ENCODE measurements at regions not wholly inside any gene's neighbourhood (a gene's known extent, or its start where the extent isn't known, plus 50 kb on each side); places are given as distances from the start of the nearest gene placed in this dataset.

DNA sequence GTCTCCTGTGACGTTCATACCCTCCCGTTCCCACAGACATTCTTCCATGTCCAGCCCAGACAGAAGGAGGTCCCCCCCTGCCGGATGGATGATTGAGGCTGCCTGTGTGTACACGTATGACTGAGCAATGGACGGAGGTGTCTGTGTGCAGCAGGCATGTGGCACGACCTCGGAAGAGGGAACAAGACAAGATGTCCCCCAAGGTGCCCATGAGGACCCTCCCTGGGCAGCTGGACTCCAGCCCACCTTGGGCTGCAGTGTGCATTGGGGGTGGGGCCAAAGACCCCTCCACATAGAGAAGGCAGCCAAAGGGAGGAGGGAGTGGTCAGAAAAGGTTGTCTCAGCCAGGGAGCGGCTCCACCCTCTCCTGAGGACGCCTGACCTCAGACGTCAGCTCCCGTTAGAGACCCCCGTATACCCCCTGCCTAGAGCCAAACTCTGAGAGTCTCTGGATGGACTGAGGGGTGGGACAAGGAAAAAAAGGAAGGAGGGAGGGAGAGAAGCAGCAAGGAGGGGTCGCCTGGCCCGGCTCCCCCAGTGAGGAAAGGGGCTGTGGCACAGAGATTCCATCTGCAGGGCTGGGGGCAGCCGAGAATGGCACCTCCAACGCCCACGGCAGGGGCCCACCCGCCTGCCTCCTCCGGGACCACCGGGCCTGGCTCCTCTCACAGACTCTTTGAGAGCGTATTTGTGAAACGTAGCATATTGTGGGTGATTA, 92.9 kb upstream of the BHLHE23 start:
- DNase-seq = no peak

DNA sequence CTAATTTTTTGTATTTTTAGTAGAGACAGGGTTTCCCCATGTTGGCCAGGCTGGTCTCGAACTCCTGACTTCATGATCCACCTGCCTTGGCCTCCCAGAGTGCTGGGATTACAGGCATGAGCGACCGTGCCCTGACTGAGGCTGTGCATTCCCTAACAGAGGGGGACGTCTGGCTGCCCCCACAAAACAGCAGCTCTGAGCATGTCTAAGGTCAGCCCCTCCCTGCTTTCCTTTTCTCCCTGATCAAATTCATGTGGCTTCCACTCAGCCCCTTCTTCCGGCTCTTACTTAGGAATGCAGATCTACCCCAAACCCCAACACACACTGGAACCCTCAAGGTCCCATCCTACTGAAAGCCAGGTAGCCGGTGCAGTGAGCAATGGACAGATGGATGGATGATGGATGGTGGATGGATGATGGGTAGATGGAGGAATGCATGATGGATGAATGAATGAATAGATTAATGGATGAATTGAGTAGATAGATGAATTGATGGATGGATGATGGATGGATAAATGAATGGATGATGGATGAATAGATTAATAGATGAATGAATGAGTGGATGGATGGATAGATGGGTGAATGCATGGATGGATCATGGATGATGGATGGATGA, 91.5 kb upstream of the BHLHE23 start:
- no peak for DNase-seq

DNA sequence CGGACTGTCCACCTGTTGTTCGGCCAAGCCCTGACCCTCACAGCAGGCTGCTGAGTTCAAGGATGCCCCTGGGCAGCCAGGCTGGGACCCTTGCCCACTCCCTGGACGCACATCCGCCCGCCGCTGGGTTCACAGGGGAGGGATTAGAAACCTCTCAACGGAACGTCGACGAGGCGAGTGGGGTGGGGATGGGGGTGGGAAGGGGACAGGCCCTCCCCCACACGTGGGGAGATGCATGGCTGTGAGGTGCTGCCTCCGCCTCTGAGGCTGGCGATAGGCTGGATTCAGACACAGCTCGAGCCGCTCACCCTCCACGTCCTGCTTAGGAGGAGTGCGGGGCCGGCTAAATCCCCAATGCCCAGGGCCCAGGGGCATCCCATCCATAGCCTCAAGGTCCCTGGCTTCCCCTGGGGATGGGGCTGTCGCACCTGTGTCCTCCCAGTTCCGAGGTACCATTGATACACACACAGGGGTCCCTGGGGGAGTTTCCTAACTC, 90.6 kb upstream of the BHLHE23 start:
- no peak for DNase-seq

DNA sequence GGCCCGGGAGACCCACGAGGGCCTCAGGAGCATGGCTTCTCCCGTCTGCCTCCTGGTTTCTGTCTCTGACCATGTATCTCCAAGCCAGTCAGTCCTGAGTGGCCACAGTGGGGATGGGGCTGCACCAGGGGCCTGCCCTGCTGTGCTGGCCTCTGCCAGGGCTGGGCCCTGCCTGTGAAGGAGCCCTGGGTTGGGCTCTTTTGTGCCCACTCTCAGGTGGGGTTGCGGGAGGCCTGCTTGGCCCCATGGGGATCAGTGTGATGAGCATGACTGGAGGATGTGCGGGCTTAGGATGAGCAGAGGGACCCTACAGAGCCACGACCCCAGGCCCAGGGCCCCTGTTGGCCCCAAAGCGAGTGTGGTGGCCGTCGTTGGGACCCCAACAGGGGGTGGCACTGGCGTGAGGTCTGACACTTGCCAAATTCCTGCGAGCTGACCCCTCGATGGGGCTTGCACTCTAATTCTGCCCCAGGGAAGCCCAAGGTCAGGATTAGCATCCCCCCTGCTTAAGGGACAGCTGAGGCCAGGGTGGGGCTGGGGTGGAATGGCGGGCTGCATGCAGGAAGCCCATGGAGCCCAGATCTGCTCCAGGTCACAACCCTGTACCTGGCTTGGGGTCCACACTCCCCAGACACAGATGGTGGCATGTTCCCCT, 90.0 kb upstream of the BHLHE23 start:
- DNase-seq = no peak

DNA sequence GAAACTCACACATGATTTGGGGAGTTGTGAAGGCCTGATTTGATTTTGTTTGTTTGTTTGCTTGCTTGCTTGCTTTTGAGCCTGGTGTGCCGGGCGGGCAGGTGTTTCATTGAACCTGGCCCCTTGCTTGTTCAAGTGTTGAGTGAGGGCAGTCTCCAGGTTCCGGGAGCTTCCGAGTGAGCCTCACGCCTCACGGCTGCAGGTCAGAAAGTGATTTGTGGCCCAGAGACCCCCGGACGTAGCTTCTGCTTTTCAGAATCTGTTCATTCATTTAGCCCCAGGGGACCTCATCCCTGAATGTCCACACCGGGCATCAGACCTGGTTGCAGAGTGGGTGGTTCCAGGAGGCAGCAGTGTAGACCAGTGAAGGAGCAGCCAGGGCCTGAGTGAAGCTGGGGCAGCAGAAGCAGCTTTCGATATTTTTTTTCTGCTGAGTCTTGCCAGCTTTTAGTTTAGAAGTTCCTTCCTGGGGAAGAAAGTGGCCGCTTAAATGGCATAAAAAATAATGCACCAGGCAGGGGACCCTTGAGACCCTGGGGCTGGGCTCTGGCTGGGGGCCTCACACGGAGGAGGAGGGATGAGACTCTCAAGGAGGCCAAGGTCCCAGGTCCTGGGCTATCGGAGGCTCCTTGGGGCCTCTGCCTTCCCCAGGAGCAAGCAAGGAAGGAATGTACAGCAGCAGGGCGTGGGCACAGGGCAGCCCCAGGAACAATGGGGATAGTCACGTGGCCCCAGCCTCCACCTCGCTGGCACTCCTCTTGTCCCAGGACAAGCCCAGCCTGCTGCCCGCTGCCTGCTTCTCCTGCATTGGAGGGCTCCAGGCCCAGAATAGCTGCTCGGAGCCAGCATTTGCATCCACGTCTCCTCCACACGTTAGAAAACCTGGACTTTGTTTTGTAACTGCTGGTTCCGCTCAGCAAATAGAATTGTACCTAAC, 89.2 kb upstream of the BHLHE23 start:
- no peak for DNase-seq

DNA sequence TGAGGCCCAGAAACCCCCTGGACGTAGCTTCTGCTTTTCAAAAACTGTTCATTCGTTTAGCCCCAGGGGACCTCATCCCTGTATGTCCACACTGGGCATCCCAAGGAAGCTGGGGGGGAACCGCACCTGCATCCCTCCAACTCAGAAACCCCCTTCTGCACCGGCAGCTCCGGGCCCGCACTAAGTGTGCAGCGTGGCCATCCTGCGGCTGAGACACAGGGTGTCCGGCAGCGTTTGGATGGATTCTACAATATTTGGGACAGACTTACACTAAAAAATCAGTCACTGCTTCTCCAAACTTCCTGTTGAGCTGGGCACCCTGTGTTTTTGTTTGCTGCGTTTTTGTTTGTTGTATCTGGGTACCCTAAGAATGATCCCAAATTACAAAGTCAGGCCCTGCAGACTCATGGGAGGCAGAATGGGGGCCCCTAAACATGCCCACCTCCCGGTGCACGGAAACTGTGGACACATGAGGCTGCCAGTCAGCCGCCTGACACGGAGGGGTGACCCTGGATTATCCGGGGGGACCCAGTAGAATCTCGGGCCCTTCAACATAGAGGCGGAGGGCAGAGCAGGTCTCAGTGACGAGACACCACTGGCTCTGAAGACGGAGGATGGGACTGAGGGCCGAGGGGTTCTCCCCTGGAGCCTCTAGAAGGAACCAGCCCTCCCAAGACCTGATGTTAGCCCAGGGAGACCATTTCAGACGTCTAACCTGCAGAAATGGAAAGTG, 88.2 kb upstream of the BHLHE23 start:
- DNase-seq = no peak

DNA sequence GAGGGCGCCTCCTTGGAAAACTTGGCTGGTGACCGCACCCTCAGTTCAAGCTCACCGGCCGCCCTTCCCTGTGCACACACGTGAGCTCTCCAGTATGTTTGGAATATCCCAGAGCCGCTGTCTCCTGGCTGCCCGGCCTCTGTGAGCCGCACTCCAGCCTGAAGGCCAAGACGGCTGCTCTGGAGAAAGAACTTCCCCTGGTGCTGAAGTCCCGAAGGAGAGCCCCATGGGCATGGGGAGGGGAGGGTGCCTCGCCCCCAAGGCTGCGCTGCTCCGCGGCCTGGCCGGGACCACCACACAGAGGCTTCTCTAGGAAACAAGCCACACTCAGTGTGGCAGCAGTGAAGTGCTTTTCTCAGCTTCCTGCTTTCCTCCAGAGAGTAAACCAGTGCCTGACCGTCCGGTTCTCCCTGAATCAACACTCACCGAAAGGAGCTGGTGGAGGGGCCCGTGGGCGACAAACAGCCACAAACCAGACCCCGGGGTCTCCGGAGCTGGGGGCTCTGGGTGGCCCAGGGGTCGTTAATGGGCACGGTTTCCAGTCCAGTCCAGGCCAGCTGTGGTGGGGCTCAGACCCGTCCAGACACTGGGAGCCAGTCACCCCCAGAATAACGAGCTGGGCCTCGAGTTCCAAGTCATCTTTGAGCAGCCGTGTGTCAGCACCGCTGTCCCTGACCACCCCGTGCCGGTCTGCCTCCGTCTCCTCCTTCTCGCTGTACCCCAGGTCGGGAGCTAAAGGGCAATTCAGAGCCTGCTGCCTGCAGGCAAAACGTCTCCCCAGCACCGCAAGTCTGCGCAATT, 87.4 kb upstream of the BHLHE23 start:
- DNase-seq = no peak

DNA sequence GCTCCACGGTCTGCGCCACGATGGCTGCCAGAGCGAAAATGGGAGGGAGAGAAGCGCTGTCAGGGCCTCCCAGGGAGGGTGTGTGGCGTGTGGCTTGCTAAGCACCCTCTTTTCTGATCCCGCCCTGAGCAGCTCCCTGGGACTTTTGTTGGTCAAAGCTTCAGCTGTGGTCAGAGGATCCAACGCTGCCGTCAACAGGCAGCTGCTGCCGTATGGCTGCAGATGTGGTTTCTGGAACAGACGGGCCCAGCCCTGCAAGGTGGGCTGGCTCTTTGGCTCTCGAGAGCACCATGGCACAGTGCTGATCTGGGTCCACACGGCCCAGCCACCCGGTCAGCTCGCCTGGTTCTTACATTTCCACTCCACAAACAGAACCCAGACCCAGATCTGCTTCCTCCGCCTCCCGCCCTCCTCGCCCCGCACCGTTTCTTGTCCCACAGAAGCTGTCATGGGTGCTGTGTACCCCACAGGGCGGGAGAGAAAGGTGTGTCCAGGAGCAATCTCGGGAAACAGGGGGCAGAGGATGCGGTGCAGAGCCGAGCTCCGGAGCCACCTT, 86.0 kb upstream of the BHLHE23 start:
- no peak for DNase-seq

DNA sequence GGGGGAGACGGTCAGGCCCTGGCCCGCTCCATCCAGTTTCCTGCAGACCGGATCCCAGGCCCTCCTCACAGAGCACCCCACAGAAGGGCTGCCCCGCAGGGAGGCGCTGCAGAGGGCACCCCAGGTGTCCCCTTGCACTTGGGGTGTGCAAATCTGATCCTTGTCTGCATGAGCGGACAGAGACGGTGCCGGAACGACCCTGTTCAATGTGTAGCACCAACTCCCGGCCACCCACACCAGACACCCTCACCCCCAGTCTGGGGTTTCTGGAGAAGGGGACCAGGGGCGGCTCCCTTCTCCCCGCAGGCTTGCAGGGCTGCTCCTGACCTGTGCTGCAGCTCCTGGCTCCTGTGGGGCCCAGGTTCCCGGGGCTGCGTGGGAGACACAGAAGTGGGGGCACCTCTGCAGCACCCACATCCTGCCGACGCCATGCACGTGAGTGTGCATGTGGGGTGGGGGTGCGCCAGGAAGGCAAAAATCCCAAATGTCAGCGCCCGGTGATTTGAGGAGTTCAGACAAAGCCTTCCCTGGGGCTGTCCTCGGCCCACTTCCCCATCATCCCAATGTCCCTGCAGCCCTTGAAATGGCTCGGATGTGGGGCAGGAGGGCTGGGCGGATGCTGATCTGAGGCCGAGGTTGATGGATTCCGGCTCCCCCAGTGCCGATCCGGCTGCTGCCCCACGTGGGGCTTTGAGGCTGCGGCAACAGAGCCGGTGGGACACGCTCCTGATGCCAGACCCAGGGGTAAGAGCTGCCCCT, 85.3 kb upstream of the BHLHE23 start:
- no peak for DNase-seq

DNA sequence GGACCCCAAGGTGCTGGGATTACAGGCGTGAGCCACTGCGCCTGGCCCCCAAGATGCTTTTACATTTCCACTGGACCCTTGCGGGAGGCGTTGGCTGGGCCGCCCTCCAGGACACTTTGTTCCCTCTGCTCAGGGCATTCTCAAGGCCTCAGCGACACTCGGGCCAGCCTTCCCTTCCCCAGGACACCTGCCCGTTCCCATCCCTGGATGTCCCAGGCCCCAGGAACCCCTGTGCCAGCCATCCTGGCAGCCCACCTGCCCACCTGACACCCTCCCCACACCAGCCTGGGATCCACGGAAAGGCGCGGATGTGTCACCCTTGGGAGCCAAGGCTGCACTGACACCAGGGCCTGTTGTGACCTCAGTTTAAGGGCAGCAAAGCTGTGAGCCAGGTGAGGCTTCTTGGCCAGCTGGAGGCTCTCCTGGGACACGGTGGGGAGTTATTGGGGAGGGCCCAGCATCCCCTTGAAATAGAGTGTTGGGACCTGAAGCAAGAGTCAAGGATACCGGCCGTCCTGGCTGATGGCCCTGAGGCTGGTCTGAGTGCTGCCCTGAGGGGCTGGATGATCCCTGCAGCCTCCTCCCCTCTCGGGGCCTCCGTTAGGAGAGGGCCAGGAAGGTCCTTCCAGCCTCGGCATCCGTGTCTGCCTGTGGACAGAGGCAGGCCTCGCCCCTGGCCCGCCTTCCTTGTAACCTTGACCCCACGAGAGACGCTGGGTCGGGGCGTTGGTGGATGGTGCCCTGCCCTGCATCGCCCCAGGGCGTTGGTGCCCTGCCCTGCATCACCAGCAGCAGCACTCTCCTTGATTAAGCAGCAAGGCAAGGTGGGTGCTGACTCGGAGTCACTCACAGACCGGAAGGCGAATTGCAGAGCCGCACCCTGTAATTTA, 84.2 kb upstream of the BHLHE23 start:
- no peak for DNase-seq

DNA sequence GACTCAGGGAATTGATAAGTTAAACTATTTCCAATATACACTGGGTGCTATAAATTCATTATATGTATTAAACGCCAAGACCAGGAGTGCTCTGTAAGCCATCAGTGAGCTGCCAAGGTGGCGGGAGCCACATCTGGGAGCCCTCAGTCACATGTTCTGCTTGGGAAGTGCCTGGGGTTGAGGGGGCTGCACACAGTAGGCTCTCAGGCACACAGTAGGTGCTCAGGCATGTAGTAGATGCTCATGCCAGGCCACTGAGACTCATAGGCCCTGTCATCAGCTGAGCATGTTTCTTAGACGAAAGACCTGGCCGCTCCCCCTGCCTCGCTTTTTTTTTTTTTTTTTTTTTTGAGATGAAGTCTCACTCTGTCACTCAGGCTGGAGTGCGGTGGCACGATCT, 83.3 kb upstream of the BHLHE23 start:
- no peak for DNase-seq

DNA sequence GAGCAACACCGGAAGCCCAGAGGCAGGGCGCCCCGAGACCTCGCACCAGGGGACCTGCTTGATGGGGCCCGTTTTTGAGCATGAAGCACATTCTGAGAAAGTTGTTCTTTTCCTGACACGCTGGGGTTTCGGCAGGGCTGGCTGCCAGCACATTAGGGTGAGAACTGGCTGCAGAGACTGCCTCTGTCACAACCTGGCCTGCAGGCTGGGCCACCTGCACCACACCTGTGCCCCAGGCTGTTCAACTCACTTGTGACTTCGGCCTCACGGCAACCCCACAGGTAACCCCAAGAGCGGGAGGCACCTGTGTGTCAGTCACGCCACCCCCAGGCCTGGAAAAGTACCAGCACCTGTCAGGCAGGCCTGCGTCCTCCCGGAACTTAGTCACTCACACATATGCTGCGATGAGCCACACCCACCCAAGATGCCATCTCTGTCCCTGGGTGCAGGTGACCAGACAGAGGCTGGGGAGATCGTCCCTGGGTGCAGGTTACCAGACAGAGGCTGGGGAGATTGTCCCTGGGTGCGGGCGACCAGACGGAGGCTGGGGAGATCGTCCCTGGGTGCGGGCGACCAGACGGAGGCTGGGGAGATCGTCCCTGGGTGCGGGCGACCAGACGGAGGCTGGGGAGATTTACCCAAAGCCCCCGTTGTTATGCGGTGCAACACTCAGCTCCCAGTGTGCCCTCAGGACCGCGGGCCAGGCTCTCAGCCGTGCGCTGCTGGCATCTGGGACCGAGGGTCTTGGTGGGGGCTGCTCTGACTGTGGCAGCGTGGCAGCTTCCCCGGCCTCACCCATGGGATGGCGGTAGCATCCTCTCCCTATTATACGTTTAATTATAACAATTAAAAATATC, 82.5 kb upstream of the BHLHE23 start:
- no peak for DNase-seq

DNA sequence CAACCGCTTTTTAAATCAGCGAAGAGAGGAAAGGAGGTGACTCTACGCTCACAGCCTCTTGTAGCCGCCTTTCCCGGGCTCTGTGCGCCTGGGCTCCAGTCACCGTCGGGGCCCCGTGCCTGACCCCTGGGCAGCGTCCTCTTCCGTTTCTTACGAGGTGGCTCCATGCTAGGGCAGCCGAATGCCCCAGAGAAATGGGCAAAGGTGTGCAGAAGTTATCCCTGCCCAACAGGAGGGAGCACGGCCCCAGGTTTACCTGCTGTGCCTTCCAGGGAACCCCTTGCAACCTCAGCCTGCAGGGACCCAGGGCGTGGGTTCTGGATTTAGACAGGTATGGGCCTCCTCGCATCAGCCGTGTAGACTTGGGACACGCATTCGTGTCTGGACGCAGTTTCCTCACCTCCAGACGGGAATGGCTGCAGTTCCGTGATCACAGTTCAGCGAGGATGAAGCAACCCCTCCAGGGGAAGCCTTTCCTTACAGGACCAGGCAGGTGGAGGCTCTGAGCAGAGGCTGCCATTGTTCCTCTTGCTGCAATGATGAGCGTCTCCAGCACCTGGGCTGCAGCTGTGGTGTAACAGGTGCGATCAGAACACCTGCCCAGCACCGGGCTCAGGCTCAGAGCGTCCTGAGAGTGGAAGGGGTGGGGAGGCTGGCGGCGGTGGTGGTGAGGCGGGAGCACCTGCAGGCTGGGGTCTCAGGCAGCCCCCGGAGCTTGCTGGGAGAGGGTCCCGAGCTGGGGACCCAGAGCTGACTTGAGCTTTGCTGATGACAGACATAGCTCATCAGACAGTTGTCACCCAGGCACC, 81.3 kb upstream of the BHLHE23 start:
- DNase-seq = no peak

DNA sequence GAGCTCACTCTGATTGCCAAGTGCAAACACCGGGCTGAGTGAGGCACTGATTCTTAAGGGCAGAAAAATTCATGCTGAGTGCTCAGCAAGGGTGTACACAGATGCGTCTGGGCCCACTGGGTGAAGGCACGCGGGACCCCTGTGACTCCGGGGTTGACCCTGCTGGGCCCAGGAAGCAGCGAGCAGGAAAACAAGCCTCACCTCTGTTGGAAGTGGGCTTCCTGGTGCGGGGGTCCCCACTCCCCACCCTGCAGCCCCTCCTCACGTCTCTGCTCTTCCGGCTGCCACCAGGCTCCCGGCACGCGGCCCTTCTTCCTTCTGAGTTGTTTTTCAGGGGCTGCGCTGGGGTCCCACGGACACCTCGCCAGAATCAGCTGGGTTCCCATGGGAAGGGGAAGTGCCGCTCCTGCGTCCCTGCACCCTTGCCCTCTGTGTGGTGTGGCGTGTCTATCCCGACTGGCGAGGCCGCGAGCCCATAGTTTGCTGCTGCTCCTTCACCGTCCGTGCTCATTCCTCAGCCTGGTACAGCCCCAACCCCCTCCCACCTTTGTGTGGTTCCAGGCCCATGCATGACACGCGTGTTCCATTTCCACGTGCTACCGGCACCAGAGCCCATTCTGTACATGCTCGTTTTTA, 80.6 kb upstream of the BHLHE23 start:
- no peak for DNase-seq

DNA sequence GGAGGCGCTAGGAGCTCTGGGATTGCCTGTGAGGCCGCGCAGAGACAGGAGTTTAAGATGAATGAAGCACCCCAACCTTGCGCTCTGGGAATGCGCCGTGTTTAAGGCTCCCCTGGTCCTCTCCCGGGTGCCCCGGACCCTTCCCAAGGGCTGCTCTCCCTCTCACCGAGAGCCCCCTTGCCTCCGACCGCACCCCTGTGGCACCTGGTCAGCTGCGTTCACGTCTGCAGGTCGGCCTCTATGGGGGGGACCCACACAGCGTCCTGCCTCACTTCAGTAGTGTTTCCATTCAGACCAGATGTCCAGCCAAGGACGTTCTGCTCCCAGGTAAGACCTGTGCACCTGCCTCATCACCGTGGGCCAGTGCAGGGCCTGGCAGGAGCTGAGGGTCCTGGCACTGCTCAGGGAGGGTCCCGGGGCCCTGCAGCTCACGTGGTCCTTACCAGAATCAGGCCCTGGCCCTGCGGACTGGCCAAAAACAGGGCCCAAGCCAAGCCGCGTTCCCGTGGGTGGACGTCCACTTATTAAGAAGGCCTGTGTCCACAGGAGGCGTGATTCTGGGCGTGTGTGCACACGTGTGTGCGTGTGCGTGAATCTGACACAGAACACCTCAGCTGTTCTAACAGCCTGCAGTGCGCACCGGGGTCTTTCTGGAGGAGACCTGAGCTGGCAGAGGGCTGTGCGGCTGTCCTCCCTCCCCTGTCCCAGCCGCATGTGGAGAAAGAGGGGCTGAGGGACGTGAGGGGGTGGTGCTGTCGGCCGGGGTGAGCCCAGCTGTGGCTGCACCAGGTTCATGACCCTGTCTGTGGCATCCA, 79.9 kb upstream of the BHLHE23 start:
- DNase-seq = no peak
